NCI-H2227 treated with DMSO at 0.1 percent for 48 hours (cell line): ENCODE measurements at regions not wholly inside any gene's neighbourhood (a gene's known extent, or its start where the extent isn't known, plus 50 kb on each side); places are given as distances from the start of the nearest gene placed in this dataset.

Experiments
- DNase-seq: peaks from one replicate; lab custom pipeline; 2025; lab: John Stamatoyannopoulos, UW

- DNase-seq = no peak
Measured at GRCh38 chr12:67147030-67147429, 122.1 kb upstream of the CAND1 start.

GRCh38 chr12:67147447-67147846, 121.7 kb upstream of the CAND1 start:
- no peak for DNase-seq

- DNase-seq = no peak
Measured at GRCh38 chr12:67148265-67148664, 120.9 kb upstream of the CAND1 start.

GRCh38 chr12:67151886-67152285, 117.3 kb upstream of the CAND1 start:
- peak; percentile 37 for DNase-seq

GRCh38 chr12:67152451-67152850, 116.7 kb upstream of the CAND1 start:
- DNase-seq = no peak

GRCh38 chr12:67154901-67155300, 114.3 kb upstream of the CAND1 start:
- DNase-seq = no peak

- DNase-seq = no peak
Measured at GRCh38 chr12:67155863-67156262, 113.3 kb upstream of the CAND1 start.

- no peak for DNase-seq
Measured at GRCh38 chr12:67161322-67161918, 107.7 kb upstream of the CAND1 start.

- no peak for DNase-seq
Measured at GRCh38 chr12:67173258-67173657, 95.9 kb upstream of the CAND1 start.

- DNase-seq = no peak
Measured at GRCh38 chr12:67182551-67182950, 86.6 kb upstream of the CAND1 start.

GRCh38 chr12:67193704-67194103, 75.5 kb upstream of the CAND1 start:
- no peak for DNase-seq

- DNase-seq = no peak
Measured at GRCh38 chr12:67200386-67200785, 68.8 kb upstream of the CAND1 start.

GRCh38 chr12:67202011-67202677, 67.0 kb upstream of the CAND1 start:
- DNase-seq = no peak

- DNase-seq = no peak
Measured at GRCh38 chr12:67202678-67203012, 66.5 kb upstream of the CAND1 start.

GRCh38 chr12:67208281-67209067, 60.7 kb upstream of the CAND1 start:
- no peak for DNase-seq

GRCh38 chr12:67211029-67211428, 58.1 kb upstream of the CAND1 start:
- no peak for DNase-seq

GRCh38 chr12:67211494-67211893, 57.7 kb upstream of the CAND1 start:
- no peak for DNase-seq

GRCh38 chr12:67217647-67218046, 51.5 kb upstream of the CAND1 start:
- DNase-seq = no peak
